ENCODE measurements at regions not wholly inside any gene's neighbourhood (a gene's known extent, or its start where the extent isn't known, plus 50 kb on each side); places are given as distances from the start of the nearest gene placed in this dataset.

DNA sequence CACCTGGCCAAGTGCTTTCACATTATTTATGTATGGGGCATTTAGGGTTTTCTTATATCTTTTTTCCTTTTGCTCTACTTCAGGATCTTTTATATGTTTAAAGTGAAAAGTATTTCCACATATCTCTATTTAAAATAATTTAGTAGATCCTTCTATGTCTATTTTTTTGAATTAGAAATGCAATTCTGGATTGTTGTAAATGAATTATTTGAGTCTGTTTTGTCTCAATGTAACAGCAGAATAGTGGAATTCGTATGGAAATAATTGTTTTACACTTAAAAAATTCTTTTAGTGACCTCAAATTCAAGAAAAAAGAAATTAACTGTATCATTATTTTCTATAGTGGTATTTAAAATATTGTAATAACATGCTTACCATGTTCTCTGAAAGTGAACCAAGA lies 126.5 kb upstream of the HDAC9 start:
- H3K27ac ChIP-seq, result no peak overlapping the region
- no peak for TF ChIP-seq CTCF (conservative IDR thresholded peaks at IDR 0.05)

DNA sequence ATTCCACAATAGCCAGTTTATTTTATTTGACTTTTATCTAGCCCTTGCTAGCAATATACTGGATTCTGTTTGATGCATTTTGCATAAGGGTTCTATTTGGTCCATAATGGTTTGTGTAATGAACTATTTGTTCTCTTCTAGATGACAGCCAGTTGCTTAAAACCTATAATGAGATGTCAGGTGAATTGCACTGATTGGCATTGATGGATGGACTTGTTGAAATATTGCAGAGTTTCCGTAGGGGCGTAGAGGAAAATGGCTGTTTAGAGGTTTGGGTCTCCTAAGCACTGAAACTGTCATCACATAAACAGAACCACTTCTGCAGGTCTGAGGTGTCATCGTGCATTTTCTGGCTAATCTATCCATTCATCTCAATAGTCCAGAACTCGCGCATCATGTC lies 124.9 kb upstream of the HDAC9 start:
- no peak for TF ChIP-seq CTCF (conservative IDR thresholded peaks at IDR 0.05)
- no peak overlapping the region for H3K27ac ChIP-seq

- no peak for TF ChIP-seq CTCF (conservative IDR thresholded peaks at IDR 0.05)
- H3K27ac ChIP-seq, result no peak overlapping the region
Measured at GRCh38 chr7:18378989-18379605, 116.5 kb upstream of the HDAC9 start.

- H3K27ac ChIP-seq, result no peak overlapping the region
- no peak for TF ChIP-seq CTCF (conservative IDR thresholded peaks at IDR 0.05)
Measured at GRCh38 chr7:18384491-18385143, 110.9 kb upstream of the HDAC9 start.

DNA sequence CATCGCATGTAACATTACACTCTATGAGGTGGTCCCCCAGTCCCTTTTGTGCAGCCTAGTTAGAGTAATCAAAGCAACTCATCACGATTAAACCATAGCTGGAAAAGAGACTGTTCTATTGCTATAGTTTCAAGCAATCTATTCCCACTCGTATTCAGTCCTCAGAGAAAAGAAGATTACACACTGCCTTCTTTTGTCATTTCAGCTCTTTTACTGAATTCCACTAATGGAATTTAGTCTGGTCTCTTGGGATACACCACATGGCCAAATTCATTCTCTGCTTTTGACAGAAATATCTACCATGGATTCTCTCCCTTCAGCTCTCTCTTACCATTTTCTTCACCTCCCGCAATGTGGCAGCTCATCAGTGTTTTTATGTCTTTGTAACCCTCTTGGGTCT lies 108.9 kb upstream of the HDAC9 start:
- H3K27ac ChIP-seq, result no peak overlapping the region
- no peak for TF ChIP-seq CTCF (conservative IDR thresholded peaks at IDR 0.05)

- no peak for TF ChIP-seq CTCF (conservative IDR thresholded peaks at IDR 0.05)
Measured at GRCh38 chr7:18387191-18387735, 108.3 kb upstream of the HDAC9 start.

DNA sequence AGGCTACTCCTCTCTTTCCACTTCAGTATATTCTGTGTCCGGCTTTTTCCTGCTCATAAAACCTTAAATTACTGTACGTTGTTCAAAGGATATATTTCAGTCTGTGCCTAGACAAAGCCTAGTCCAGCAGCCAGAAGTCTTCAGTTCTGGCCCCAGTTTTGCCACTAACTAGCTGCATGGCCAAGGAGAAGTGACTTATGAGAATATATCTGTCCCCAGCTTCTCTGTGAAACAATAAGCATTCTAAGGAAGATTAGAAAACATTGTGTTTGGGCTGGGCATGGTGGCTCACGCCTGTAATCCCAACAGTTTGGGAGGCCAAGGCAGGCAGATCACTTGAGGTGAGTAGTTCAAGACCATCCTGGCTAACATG lies 105.0 kb upstream of the HDAC9 start:
- H3K27ac ChIP-seq, result peak overlapping the region; percentile 97
- TF ChIP-seq CTCF (conservative IDR thresholded peaks at IDR 0.05), result no peak

More at GRCh38 chr7:18387191-18387735, 108.3 kb upstream of the HDAC9 start:
- H3K27ac ChIP-seq, result no peak overlapping the region
